ENCODE measurements at regions not wholly inside any gene's neighbourhood (a gene's known extent, or its start where the extent isn't known, plus 50 kb on each side); places are given as distances from the start of the nearest gene placed in this dataset.

GRCh38 chr12:105915997-105916759 is 222.6 kb downstream of the NUAK1 start:
- no peak overlapping the region for H3K4me3 ChIP-seq (ENCODE audit: low read depth, low read length)
- no peak for DNase-seq (ENCODE audit: low read depth)
- TF ChIP-seq CTCF (IDR thresholded peaks at IDR 0.05; ENCODE audit: low read depth, low read length, missing control alignments) = no peak
- in situ Hi-C loops (cut with HindIII; ENCODE audit: low sequenced_read_pairs) = no loop called here

- no peak overlapping the region for H3K4me3 ChIP-seq (ENCODE audit: low read depth, low read length)
- TF ChIP-seq CTCF (IDR thresholded peaks at IDR 0.05; ENCODE audit: low read depth, low read length, missing control alignments) = no peak
- in situ Hi-C loops (cut with HindIII; ENCODE audit: low sequenced_read_pairs) = no loop called here
- DNase-seq (ENCODE audit: low read depth) = no peak
These were observed 222.1 kb downstream of the NUAK1 start for GRCh38 chr12:105916760-105917039.

GRCh38 chr12:105920161-105920684 is 218.5 kb downstream of the NUAK1 start:
- in situ Hi-C loops (cut with HindIII; ENCODE audit: low sequenced_read_pairs) = no loop called here
- no peak for DNase-seq (ENCODE audit: low read depth)
- TF ChIP-seq CTCF (IDR thresholded peaks at IDR 0.05; ENCODE audit: low read depth, low read length, missing control alignments) = no peak

GRCh38 chr12:105921055-105921454 is 217.7 kb downstream of the NUAK1 start:
- in situ Hi-C loops (cut with HindIII; ENCODE audit: low sequenced_read_pairs) = no loop called here
- H3K4me3 ChIP-seq (ENCODE audit: low read depth, low read length) = no peak overlapping the region
- no peak for DNase-seq (ENCODE audit: low read depth)
- no peak for TF ChIP-seq CTCF (IDR thresholded peaks at IDR 0.05; ENCODE audit: low read depth, low read length, missing control alignments)

More at GRCh38 chr12:105920161-105920684, 218.5 kb downstream of the NUAK1 start:
- H3K4me3 ChIP-seq (ENCODE audit: low read depth, low read length) = no peak overlapping the region

GRCh38 chr12:105921872-105922669 is 216.7 kb downstream of the NUAK1 start:
- in situ Hi-C loops (cut with HindIII; ENCODE audit: low sequenced_read_pairs) = no loop called here
- no peak for TF ChIP-seq CTCF (IDR thresholded peaks at IDR 0.05; ENCODE audit: low read depth, low read length, missing control alignments)
- H3K4me3 ChIP-seq (ENCODE audit: low read depth, low read length) = no peak overlapping the region
- no peak for DNase-seq (ENCODE audit: low read depth)

- in situ Hi-C loops (cut with HindIII; ENCODE audit: low sequenced_read_pairs) = no loop called here
- no peak overlapping the region for H3K4me3 ChIP-seq (ENCODE audit: low read depth, low read length)
- DNase-seq (ENCODE audit: low read depth) = peak; percentile 27
- no peak for TF ChIP-seq CTCF (IDR thresholded peaks at IDR 0.05; ENCODE audit: low read depth, low read length, missing control alignments)
These were observed 216.1 kb downstream of the NUAK1 start for GRCh38 chr12:105922670-105923102.
